SK-N-SH (cell line): ENCODE measurements at regions not wholly inside any gene's neighbourhood (a gene's known extent, or its start where the extent isn't known, plus 50 kb on each side); places are given as distances from the start of the nearest gene placed in this dataset.

ENCODE experiments used
- CTCF ChIA-PET: fragments of 300-600, 350-600 bp; formaldehyde crosslinking; extraction: SDS; loops from one replicate; lab custom pipeline; 2021; lab: Yijun Ruan, JAX
- POLR2A ChIA-PET: fragments of 350-600 bp; sonication (Branson Sonifier 250); formaldehyde crosslinking; extraction: SDS; loops from one replicate; lab custom pipeline; 2020; ENCODE audit warnings: antibody characterized with exemption, inconsistent platforms; lab: Yijun Ruan, JAX
- DNase-seq: peaks from one replicate; pipeline ENCODE4 v3.0.0; 2012
- H2AFZ ChIP-seq: fragments of 200-600 bp; sonication (generic); 2 replicates; pipeline ENCODE4 v1.8.1; 2016; ENCODE audit warnings: antibody characterized with exemption, mild to moderate bottlenecking, low read depth
- H3F3A ChIP-seq: fragments of 200-600 bp; sonication (generic); replicated peaks from 2 replicates; pipeline ENCODE3; 2016; ENCODE audit warnings: antibody characterized with exemption, mild to moderate bottlenecking; ENCODE audit not compliant: insufficient read depth
- H3K27ac ChIP-seq, 2 experiments: fragments of 200-500 bp in 1 of 2; fragments of 200-600 bp in 1 of 2; sonication (Bioruptor generic) in 1 of 2; sonication (generic), shearing (Covaris generic) in 1 of 2; 2 replicates each; pipeline versions ENCODE4 v1.5.1 to v1.6.1; 2014 to 2016; ENCODE audit warnings: low read depth in 2 of 2, inconsistent platforms in 1 of 2, low read length in 1 of 2, mild to moderate bottlenecking in 1 of 2, mixed read lengths in 1 of 2
- H3K27me3 ChIP-seq: fragments of 200-600 bp; sonication (generic), shearing (Covaris generic); 2 replicates; pipeline ENCODE4 v1.6.1; 2016; ENCODE audit warnings: mixed run types; ENCODE audit not compliant: insufficient read depth
- H3K36me3 ChIP-seq, 2 experiments: fragments of 200-500 bp in 1 of 2; fragments of 200-600 bp in 1 of 2; sonication (Bioruptor generic) in 1 of 2; sonication (generic) in 1 of 2; replicated peaks in 1 of 2; 2 replicates each; pipeline versions ENCODE3 to v1.5.1; 2014 to 2016; ENCODE audit warnings: low read length in 1 of 2, mild to moderate bottlenecking in 1 of 2; ENCODE audit not compliant: insufficient read depth in 2 of 2, control insufficient read depth in 1 of 2
- H3K4me1 ChIP-seq, 2 experiments: fragments of 200-500 bp in 1 of 2; fragments of 200-600 bp in 1 of 2; sonication (Bioruptor generic) in 1 of 2; sonication (generic), shearing (Covaris generic) in 1 of 2; 2 replicates each; pipeline versions ENCODE4 v1.5.1 to v1.6.1; 2014 to 2016; ENCODE audit warnings: low read depth in 1 of 2, low read length in 1 of 2, mixed run types in 1 of 2; ENCODE audit not compliant: insufficient read depth in 2 of 2, control insufficient read depth in 1 of 2
- H3K4me2 ChIP-seq: fragments of 200-600 bp; sonication (generic), shearing (Covaris generic); 2 replicates; pipeline ENCODE4 v1.6.1; 2017; ENCODE audit warnings: mixed run types
- H3K4me3 ChIP-seq, 2 experiments: fragments of 200-500 bp in 1 of 2; fragments of 200-600 bp in 1 of 2; sonication (Bioruptor generic) in 1 of 2; sonication (generic), shearing (Covaris generic) in 1 of 2; 2 replicates each; pipeline versions ENCODE4 v1.5.1 to v1.8.1; 2014 to 2016; ENCODE audit warnings: low read depth in 2 of 2, inconsistent platforms in 1 of 2, low read length in 1 of 2, mild to moderate bottlenecking in 1 of 2, mixed read lengths in 1 of 2, moderate library complexity in 1 of 2
- H3K79me2 ChIP-seq: fragments of 200-600 bp; sonication (generic); 2 replicates; pipeline ENCODE4 v1.8.1; 2017; ENCODE audit warnings: mild to moderate bottlenecking; ENCODE audit not compliant: insufficient read depth
- H3K9ac ChIP-seq: fragments of 200-600 bp; sonication (generic); 2 replicates; pipeline ENCODE4 v1.6.1; 2017; ENCODE audit warnings: mixed run types
- H3K9me2 ChIP-seq: fragments of 200-600 bp; sonication (generic); 2 replicates; pipeline ENCODE4 v1.6.1; 2017; ENCODE audit warnings: mixed run types
- H3K9me3 ChIP-seq: fragments of 200-600 bp; sonication (generic); 2 replicates; pipeline ENCODE4 v1.6.1; 2017; ENCODE audit warnings: mixed run types, mild to moderate bottlenecking, moderate library complexity
- H4K20me1 ChIP-seq: fragments of 200-600 bp; sonication (generic); 2 replicates; pipeline ENCODE4 v1.6.1; 2017; ENCODE audit warnings: mild to moderate bottlenecking, mixed run types; ENCODE audit not compliant: insufficient read depth
- CHD2 ChIP-seq: fragments of 150-350 bp; IDR thresholded peaks from 2 replicates; pipeline ENCODE4 v1.6.1; 2018; ENCODE audit warnings: low read length; ENCODE audit not compliant: partially characterized antibody
- EP300 ChIP-seq, 2 experiments: IDR thresholded peaks; 2 replicates each; pipeline versions ENCODE4 v1.4.0 to v1.6.1; 2012; ENCODE audit warnings: borderline replicate concordance in 1 of 2, low read depth in 1 of 2, low read length in 1 of 2
- EZH2phosphoT487 ChIP-seq: fragments of 200-600 bp; sonication (generic); IDR thresholded peaks from 2 replicates; pipeline ENCODE4 v1.6.1; 2017; ENCODE audit warnings: low read depth, mixed run types, mild to moderate bottlenecking, antibody characterized with exemption, moderate library complexity, borderline replicate concordance
- FOXJ3 ChIP-seq: sonication (generic); formaldehyde crosslinking; IDR thresholded peaks from 2 replicates; pipeline ENCODE4 v1.5.1; 2020; ENCODE audit warnings: mild to moderate bottlenecking, missing genetic modification reagents
- GATA2 ChIP-seq: sonication (generic); formaldehyde crosslinking; IDR thresholded peaks from 2 replicates; pipeline ENCODE4 v1.5.0; 2020; ENCODE audit warnings: mild to moderate bottlenecking, missing genetic modification reagents
- MAX ChIP-seq: IDR thresholded peaks from 2 replicates; pipeline ENCODE4 v1.4.0; 2012; ENCODE audit warnings: low read depth
- POLR2AphosphoS5 ChIP-seq: IDR thresholded peaks from 2 replicates; pipeline ENCODE4 v1.6.1; 2012; ENCODE audit warnings: low read depth, low read length
- RCOR1 ChIP-seq: fragments of 150-350 bp; IDR thresholded peaks from 2 replicates; pipeline ENCODE4 v1.6.1; 2017; ENCODE audit warnings: antibody characterized with exemption, low read length
- RFX5 ChIP-seq: IDR thresholded peaks from 2 replicates; pipeline ENCODE4 v1.6.1; 2012; ENCODE audit warnings: mild to moderate bottlenecking, improper control_type of control experiment, low read length
- SIN3A ChIP-seq: IDR thresholded peaks from 2 replicates; pipeline ENCODE4 v1.6.1; 2012; ENCODE audit warnings: low read depth, mild to moderate bottlenecking, low read length, moderate library complexity, borderline replicate concordance
- SMC3 ChIP-seq: IDR thresholded peaks from 2 replicates; pipeline ENCODE4 v1.6.1; 2012; ENCODE audit warnings: low read depth, low read length, improper control_type of control experiment
- TAF1 ChIP-seq: IDR thresholded peaks from 2 replicates; pipeline ENCODE4 v1.6.1; 2012; ENCODE audit warnings: low read depth, mild to moderate bottlenecking, low read length, moderate library complexity, borderline replicate concordance
- TCF12 ChIP-seq: IDR thresholded peaks from 2 replicates; pipeline ENCODE4 v1.4.0; 2012
- TEAD4 ChIP-seq: IDR thresholded peaks from 2 replicates; pipeline ENCODE4 v1.4.0; 2012; ENCODE audit warnings: mild to moderate bottlenecking, borderline replicate concordance; ENCODE audit not compliant: insufficient read depth
- YY1 ChIP-seq: IDR thresholded peaks from 2 replicates; pipeline ENCODE4 v1.4.0; 2012; ENCODE audit warnings: low read depth, mild to moderate bottlenecking
- WGBS: methylation state at CpG from one replicate; pipeline ENCODE4 v1.1.6; 2017; ENCODE audit warnings: low lambda C conversion rate; 5-methylcytosine and 5-hydroxymethylcytosine counted together
- TF ChIP-seq, protein P1 (sequence below): fragments of 150-350 bp; IDR thresholded peaks from 2 replicates; pipeline ENCODE4 v1.6.1; 2017; ENCODE audit warnings: antibody characterized with exemption, low read length, low read depth, borderline replicate concordance

GRCh38 chr7:54932818-54933543, 85.8 kb upstream of the EGFR start:
- CTCF ChIA-PET: interaction anchor here (2.3 kb wide), 1 partner anchor 322 kb away, joined by 16 read pairs; no protein-coding TSS in a partner anchor
- TF ChIP-seq SMC3 (0 out of 2 replicates have a peak, but pooled peaks have one; percentile 1), CHD2 (peak; percentile 44), TAF1 (peak; percentile 54; the same call in 1 of the 2 replicates), RCOR1 (0 out of 2 replicates have a peak, but pooled peaks have one; percentile 13), YY1 (peak; percentile 87; the same call in 1 of the 2 replicates), EP300 (IDR thresholded peaks at IDR 0.05; ENCODE audit: borderline replicate concordance in 1 of 2, low read depth in 1 of 2, low read length in 1 of 2) (peak in 1 of 2 experiments; percentile 24; a peak in 2 of 4 replicates), EZH2phosphoT487 (no peak), GATA2 (CRISPR knock-in tag) (no peak), TCF12 (peak; percentile 20; the same call in 1 of the 2 replicates), SIN3A (no peak; the same call in 1 of the 2 replicates), RFX5 (0 out of 2 replicates have a peak, but pooled peaks have one; percentile 9), TEAD4 (0 out of 2 replicates have a peak, but pooled peaks have one; percentile 20), FOXJ3 (no peak), POLR2AphosphoS5 (peak; percentile 48), MAX (peak; percentile 56; the same call in 1 of the 2 replicates)
- TF ChIP-seq, protein P1, sequence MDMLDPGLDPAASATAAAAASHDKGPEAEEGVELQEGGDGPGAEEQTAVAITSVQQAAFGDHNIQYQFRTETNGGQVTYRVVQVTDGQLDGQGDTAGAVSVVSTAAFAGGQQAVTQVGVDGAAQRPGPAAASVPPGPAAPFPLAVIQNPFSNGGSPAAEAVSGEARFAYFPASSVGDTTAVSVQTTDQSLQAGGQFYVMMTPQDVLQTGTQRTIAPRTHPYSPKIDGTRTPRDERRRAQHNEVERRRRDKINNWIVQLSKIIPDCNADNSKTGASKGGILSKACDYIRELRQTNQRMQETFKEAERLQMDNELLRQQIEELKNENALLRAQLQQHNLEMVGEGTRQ: no peak

More at GRCh38 chr7:54932818-54933543, 85.8 kb upstream of the EGFR start:
- 6% methylated on average over 33 of the region's 34 CpGs for WGBS
- Histone ChIP-seq H3K27ac (peak overlapping the region; percentile 49 to 81), H3K9ac (peak overlapping the region; percentile 52), H4K20me1 (no peaks in the 10 kb centered on the region), H3K9me3 (no peaks in the 10 kb centered on the region), H3K27me3 (no peaks in the 10 kb centered on the region), H3F3A (peaks cover 33% of the 10 kb centered on the region), H3K36me3 (no peaks in the 10 kb centered on the region), H3K79me2 (no peaks in the 10 kb centered on the region), H3K4me2 (peak overlapping the region; percentile 78), H3K4me3 (peak overlapping the region; percentile 52 to 64), H3K4me1 (peaks cover 0 to 4% of the 10 kb centered on the region in 2 experiments; a peak in 1 of 4 replicates), H2AFZ (peak overlapping the region; percentile 96), H3K9me2 (no peaks in the 10 kb centered on the region; the same call in 1 of the 2 replicates)
- POLR2A ChIA-PET: no interaction called here
- DNase-seq: peak; percentile 96
